ACHN (cell line): ENCODE measurements at regions not wholly inside any gene's neighbourhood (a gene's known extent, or its start where the extent isn't known, plus 50 kb on each side); places are given as distances from the start of the nearest gene placed in this dataset.
"Not testable (repeated sequence)": the region's sequence is repeated elsewhere in the genome, so short reads cannot be mapped to it uniquely, and the experiment has no call there.

Source experiments
- DNase-seq: peaks from one replicate; pipeline ENCODE4 v3.0.0-alpha.2; 2015
- in situ Hi-C: cut with HindIII; loops from 2 replicates; pipeline ENCODE4 v1.10.0; 2017; ENCODE audit warnings: low sequenced_read_pairs, low pct_ligation_motif_present, low pct_unique_long_range_greater_than_20kb

DNA sequence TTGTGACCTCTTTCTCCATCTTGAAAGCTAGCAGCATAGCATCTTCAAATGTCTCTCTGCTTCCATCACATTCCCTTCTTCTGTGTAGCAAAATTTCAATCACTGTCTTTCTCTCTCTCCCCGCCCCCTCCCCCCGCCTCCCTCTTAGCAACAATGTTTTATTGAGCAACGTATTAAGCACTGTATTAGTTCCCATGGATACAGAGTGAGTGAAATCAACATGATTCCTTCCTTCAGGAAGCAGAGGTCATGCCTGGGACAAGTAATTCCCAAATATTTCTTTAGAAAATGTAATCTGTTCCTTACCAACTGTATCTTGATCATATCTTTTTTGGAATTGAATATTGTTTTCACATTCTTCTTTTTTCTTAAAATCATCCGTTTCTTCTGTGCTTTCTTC, 373.7 kb upstream of the NECTIN3 start:
- in situ Hi-C loops, result no loop called here
- no peak for DNase-seq

DNA sequence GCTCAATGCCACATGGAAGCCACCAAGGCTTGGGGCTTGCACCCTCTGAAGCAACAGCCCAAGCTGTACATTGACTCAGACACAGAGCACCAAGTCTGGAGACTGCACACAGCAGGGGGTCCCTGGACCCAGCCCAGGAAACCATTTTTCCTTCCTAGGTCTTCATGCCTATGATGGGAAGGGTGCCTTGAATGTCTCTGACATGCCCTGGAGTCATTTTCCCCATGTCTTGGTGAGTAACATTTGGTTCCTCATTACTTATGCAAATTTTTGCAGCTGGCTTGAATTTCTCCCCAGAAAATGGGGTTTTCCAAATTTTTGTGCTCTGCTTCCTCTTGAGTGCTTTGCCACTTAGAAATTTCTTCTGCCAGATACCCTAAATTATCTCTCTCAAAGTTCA, 367.3 kb upstream of the NECTIN3 start:
- in situ Hi-C loops, DNase-seq: not testable (repeated sequence)

DNA sequence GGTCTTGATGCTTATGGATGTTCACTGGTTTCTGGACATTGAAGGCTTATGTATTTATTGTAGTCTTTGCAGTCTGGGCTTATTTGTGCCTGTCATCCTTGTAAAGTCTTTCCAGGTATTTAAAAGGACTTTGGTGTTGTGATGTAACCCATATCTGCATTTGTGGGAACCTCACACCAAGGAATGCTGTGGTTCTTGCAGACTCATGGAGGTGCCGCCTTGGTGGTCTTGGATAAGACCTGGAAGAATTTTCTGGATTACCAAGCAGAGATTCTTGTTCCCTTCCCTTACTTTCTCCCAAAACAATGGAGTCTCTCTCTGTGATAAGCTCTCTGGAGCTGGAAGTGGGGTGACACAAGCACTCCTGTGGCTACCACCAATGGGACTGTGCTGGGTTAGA, 363.5 kb upstream of the NECTIN3 start:
- in situ Hi-C loops, result no loop called here
- no peak for DNase-seq

DNA sequence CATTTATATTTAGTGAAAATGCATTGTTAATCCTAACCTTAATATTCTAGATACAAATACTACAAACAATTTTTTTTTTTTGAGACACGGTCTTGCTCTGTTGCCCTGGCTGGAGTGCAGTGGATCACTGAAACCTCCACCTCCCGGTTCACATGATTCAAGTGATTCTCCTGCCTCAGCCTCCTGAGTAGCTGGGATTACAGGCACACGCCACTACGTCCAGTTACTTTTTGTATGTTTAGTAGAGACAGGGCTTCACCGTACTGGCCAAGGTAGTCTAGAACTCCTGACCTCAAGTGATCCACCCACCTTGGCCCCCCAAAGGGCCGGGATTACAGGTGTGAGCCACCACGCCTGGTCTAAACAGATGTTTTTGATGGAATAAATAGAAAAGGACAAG, 361.5 kb upstream of the NECTIN3 start:
- in situ Hi-C loops, result no loop called here
- no peak for DNase-seq

DNA sequence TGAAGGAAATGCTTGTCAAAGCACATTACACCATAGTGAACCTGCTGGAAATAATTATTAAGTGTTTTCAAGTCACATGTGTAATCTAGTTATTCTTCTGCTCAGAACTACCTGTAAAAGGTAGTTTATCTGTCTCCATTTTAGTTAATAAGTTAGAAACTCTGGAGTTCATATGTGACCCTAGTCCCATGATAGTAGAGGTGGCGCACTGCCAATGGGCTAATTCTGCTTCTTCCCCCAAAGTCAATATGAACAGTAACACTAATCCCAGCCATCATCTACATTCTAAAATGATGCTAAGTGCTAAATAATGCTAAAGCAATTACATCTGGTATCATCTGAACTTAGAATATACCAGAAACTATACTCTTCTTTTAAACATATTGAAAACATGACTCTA, 361.0 kb upstream of the NECTIN3 start:
- no peak for DNase-seq
- in situ Hi-C loops, result no loop called here

DNA sequence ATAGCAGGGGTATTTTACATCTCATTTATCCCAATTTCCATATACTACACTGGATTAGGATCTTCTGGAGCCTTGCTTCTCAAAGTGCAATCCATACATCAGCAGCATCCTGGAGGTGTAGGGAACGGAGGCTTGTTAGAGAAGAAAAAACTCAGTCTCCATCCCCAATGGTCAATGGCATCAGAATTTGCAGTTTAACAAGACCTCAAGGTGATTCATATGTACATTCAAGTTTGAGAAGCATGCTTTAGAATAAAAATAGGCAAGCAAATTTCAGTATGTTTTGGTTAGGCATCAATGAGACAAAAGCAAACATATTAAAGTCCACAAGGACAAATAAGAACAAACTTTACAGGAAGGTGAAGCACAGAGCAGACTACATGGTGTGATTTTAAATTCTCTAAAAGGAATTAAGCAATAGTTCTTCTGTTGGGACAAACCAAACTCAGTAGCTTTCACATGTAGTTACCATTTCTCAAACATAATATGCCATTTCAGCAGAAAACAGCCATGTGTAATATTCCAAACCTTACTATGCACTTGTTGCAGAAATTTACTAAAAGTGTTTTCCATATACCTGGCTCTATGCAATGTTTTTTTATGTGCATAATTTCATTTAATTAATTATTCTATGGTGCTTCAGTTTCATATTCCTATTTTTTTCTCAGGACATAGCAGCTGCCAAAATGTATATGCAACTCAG, 360.3 kb upstream of the NECTIN3 start:
- DNase-seq, result no peak
- in situ Hi-C loops, result no loop called here

DNA sequence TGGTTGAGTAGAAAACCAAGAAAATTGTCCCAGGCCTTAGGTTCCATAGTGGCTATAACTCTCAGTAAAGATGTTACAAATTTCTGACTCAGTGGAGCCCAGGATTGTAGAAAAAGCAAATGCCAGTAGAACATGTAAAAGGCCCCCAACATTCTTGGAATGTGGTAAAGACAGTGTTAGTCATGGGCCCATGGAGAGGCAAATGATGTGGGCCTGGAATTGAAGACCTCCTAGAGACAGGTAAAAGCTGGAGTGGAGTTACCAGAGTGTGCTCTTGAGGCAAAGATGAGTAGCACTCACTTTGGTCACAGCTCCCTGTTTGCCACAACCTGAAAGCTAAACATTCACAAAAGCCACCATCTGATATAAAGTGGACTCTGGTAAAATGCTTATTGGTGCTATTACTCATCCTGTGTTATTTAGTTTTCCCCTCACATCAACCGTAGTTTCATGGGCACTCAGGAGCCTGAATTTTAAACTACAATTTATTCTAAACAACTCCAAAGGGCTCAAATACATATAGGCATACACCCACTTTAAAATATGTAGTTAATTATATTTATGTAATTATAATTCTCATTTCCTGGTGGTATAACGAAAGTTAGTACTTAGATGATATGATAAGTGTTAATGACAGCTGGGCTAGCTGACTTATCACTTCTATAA, 359.6 kb upstream of the NECTIN3 start:
- in situ Hi-C loops, result no loop called here
- no peak for DNase-seq

DNA sequence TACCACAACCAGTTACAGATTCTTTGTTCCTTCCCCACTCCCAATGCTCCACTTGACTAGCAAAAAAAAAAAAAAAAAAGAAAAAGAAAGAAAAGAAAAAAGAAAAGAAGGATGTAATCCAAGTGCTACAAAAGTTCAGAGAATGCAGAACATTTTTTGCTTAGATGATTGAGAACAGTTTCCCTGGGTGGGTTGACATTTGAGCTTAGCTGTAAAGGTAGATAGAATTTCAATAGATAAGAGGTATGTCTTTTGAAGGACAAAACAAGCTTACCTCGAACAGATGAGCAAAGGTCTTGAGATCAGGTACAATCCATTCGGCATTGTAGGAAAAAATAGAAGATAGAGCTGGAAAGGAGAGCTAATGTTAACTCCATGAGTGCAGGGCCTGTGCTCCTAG, 344.6 kb upstream of the NECTIN3 start:
- DNase-seq, result no peak
- in situ Hi-C loops, result no loop called here

DNA sequence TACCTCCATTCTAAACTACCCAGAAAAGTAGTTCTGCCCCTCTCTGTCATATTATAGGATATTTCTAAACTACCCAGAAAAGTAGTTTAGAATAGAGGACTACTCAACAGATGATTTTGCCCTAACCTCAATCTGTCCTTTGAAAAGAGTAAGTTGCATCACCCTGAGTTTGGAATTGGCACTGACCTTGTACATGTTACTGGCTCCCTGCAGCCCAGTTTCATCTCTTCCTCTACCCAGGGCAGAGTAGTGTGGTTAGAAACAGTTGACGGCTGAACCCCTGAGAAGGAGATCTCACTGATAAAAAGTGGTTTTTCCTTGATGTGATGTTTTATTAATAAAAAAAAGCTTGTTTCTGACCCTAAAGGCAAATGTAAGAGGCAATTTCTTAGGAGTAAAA, 340.5 kb upstream of the NECTIN3 start:
- no peak for DNase-seq
- in situ Hi-C loops, result no loop called here

DNA sequence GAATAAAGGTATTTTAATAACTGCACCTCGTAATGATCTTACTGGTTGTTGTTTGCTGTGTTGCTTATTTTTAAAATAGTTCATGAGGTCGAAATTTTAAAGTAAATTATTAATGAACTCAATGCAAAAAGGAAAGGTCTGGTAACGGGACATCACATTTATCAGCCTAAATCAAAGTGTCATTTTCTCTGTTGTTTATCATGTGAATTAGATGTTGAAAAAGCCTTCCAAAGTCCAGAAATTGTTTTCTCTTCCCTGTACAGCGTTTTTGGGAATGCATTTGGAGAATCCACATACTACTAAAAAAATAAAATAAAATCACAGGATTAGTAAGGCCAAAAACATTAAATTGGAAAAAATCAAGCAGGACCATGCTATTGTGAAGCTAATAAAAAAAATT, 339.2 kb upstream of the NECTIN3 start:
- in situ Hi-C loops, result no loop called here
- no peak for DNase-seq

DNA sequence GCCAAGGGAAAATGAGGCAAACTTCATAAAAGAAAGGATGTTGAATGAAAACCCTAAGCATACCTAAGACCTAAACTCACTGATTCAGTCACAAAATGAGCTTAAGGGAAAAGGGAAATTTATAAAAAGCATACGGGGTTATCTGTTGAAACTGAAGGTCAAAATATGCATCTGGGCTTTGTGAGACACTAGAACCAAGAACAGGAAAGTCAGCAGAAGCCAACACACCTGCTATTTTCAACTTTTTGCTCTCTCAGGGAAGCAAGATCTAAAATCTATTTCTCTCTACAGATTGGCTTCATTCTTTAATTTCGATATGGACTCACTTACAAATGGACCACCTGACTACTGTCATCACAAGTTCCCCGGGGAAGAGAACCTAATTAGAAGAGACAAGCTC, 338.6 kb upstream of the NECTIN3 start:
- DNase-seq, result no peak
- in situ Hi-C loops, result no loop called here

DNA sequence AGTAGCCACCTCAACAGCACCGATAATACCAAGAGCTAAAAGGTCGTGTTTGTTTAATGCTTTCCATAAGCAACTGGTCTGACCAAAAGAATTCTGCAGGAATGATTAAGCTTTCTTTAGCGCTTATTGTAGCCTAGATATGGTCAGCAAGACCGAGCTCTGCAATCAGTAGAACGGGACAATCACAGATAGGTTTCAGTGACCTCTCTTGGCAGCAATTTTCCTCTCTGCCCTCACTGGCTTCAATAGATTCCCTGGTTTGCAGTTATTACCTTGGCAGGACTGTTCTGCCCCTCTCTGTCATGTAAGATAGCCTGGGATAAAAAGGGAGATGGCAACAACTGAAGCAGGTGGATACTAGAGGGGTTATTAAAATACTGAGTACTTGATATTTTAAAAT, 337.1 kb upstream of the NECTIN3 start:
- in situ Hi-C loops, result no loop called here
- no peak for DNase-seq

DNA sequence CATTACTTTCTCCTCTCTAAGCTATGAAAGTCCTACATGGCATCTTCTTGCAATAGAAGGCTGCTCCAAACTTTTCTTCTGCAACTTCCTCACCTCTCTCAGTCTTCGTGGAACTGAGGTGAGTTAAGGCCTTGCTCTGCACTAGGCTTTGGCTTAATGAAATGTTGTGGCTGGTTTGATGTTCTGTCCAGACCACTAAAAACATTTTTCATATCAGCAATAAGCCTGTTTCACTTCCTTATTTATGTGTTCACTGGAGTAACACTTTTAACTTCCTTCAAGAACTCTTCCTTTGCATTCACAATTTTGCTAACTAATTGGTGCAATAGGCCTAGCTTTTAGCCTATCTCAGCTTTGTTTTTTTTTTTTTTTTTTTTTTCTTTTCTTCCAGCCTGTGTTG, 335.3 kb upstream of the NECTIN3 start:
- DNase-seq, result no peak
- in situ Hi-C loops, result no loop called here

DNA sequence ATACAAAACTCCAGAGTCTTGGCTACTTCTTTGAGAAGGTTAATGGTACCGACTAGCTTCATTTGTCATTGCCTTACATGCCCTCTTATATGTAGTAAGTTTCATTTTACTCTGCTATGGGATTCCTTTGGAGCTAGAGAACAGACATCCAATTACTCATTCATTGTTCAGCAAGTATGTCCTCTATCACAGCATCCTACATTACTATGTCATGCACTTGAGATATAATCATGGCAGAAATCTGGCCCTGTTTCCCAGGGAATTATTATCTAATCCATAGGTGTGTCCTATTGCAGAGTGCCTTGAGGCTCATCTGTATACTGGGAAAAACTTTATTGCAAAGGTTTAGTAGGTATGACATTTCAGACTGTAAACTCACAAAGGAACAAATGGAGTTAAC, 333.1 kb upstream of the NECTIN3 start:
- DNase-seq, result no peak
- in situ Hi-C loops, result no loop called here

DNA sequence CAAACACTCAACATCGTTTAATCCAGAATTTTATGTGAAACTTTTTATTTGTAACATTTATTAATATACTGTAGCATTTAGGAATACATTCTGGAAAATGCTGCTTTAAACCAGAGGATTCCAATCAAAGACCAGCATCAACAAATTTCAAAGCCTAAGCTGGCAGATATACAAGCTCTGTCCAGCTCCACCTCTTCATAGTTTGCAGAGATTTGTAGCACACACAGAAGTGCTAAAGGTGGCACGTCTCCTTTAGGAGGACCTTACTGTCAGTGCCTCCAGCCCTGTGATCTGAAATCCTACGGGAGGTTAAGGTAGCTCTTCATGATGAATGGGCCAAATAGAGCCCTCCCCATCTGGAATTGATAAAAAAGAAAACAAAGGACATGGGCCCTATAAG, 329.7 kb upstream of the NECTIN3 start:
- no peak for DNase-seq
- in situ Hi-C loops, result no loop called here

DNA sequence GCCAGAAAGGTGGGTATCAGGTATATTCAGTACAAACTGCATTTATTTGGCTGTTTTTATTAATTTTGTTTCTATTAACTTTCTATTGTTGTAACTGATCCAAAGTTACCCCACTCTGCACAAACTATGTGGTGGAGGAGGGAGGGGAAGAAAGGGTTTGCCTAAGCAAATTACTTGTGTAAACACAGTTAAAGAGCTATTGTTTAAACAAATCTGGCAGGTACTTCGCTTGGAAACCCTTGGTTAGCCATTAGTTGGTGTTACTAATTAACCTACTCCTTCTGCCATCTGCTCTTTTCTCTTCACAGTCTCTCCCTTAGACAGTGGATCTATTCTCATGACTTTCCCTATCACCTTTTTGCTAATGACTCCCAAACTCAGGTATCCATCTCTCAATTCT, 328.4 kb upstream of the NECTIN3 start:
- in situ Hi-C loops, result no loop called here
- DNase-seq, result peak; percentile 46

DNA sequence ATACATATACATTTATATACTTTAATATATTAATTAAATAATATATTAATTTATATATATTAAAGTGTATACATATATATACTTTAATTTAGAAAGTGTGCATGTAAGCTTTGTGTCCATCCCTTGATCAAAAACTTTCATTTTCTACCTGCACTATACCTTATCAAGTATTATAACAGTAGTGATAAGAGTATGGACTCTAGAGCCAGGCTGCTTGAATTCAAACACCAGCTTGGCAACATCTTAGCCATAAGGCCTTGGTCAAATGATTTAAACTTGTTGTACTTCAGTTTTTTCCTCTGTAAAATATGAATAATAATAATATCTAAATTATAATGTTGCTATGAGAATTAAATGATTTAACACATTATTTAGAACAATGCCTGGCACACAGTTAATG, 327.6 kb upstream of the NECTIN3 start:
- DNase-seq, result no peak
- in situ Hi-C loops, result no loop called here

DNA sequence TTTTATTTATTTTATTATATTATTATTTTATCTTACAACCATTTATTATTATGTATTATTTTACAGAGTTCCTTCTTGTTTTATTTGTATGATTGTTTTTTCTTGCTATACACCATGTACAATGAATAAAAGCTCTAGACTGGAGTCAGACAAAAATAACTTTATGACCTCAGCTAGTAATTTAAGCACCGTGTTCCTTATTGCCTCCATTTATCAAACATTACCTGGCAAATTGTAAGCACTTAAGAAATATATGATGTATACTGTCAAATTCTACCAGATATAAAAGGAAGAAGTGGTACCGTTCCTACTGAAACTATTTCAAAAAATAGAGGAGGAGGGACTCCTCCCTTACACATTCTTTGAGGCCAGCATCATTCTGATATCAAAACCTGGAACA, 326.9 kb upstream of the NECTIN3 start:
- no peak for DNase-seq
- in situ Hi-C loops, result no loop called here

DNA sequence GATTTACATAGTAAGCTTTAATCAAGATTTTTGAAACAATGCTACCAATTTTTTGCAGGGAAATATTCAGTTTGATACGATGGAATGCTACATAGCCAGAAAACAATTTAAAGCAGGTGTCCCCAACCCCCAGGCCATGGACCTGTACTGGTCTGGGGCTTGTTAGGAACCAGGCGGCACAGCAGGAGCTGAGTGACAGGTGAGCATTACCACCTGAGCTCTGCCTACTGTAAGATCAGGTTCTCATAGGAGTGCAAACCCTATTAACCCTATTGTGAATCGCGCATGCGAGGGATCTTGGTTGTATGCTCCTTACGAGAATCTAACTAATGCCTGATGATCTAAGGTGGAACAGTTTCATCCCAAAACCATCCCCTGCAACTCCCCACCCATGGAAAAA, 322.6 kb upstream of the NECTIN3 start:
- in situ Hi-C loops, result no loop called here
- DNase-seq, result no peak

DNA sequence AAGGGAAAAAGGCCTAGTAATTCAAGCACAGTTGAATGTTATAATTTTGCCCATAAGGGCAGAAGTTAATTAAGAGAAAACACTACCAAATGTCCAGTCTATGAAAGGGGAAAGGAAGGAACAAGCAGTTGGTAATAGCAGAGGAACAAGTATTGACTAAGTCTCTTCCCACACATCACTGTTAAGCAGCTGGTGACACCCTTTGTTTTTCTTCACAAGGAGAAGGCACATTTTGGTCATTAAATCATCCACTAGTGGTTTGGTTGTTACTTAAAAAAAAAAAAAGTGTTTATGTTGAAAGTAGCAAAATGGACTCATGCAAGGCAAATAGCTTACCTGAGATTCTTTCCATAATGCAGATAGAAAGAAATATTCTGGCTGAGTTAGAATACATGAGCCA, 321.4 kb upstream of the NECTIN3 start:
- DNase-seq, result no peak
- in situ Hi-C loops, result no loop called here

DNA sequence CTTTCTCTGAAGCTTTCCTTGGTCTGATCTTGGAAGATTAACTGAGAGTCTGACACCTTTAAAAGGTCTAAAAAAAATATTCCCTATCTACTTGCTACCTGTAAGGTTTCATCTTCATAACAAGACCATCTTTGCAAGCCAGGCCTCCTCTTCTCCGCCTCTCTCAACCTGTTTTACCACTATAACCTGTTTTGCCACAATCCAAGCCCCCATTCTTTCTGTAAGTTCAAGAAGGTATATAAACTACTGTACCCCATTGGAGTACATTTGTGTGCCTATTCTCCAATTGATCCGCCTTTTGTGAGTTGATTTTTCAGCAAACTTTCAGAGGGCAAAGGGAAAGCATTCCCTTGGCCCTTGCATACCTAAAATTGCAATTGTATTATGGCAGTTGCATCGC, 319.3 kb upstream of the NECTIN3 start:
- in situ Hi-C loops, result no loop called here
- DNase-seq, result no peak
